PC-9 (cell line): ENCODE measurements at regions not wholly inside any gene's neighbourhood (a gene's known extent, or its start where the extent isn't known, plus 50 kb on each side); places are given as distances from the start of the nearest gene placed in this dataset.

ENCODE experiments used
- EZH2 ChIP-seq: fragments of 200-600 bp; sonication (generic); IDR thresholded peaks from 2 replicates; pipeline ENCODE4 v1.8.0; 2017; ENCODE audit warnings: antibody characterized with exemption, low read depth
- TF ChIP-seq, protein P1 (sequence below): fragments of 200-600 bp; sonication (generic); conservative IDR thresholded peaks from 2 replicates; pipeline ENCODE4 v1.6.1; 2017; ENCODE audit warnings: mixed run types, antibody characterized with exemption, mild to moderate bottlenecking, moderate library complexity

DNA sequence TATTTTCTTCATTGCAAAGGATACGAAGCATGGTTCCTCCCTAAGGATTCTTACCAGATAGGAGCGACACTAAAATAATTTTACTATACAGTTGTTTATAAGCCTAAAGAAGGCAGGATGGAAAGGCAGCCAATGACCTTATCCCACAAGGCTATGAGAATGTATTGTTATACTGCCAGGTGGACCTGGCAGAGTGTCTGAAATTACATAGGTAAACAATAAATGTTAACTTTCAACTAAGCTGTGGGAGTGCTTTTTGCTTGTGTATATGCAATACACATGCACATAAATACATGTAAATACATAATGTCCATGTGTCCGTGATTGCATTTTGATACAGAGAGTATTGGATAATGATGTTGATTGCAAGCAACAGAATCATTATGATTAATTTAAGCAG is 850.6 kb downstream of the CENPC start:
- TF ChIP-seq, protein P1, sequence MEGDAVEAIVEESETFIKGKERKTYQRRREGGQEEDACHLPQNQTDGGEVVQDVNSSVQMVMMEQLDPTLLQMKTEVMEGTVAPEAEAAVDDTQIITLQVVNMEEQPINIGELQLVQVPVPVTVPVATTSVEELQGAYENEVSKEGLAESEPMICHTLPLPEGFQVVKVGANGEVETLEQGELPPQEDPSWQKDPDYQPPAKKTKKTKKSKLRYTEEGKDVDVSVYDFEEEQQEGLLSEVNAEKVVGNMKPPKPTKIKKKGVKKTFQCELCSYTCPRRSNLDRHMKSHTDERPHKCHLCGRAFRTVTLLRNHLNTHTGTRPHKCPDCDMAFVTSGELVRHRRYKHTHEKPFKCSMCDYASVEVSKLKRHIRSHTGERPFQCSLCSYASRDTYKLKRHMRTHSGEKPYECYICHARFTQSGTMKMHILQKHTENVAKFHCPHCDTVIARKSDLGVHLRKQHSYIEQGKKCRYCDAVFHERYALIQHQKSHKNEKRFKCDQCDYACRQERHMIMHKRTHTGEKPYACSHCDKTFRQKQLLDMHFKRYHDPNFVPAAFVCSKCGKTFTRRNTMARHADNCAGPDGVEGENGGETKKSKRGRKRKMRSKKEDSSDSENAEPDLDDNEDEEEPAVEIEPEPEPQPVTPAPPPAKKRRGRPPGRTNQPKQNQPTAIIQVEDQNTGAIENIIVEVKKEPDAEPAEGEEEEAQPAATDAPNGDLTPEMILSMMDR = no peak
- TF ChIP-seq EZH2 = no peak
